ENCODE measurements at regions not wholly inside any gene's neighbourhood (a gene's known extent, or its start where the extent isn't known, plus 50 kb on each side); places are given as distances from the start of the nearest gene placed in this dataset.

DNA sequence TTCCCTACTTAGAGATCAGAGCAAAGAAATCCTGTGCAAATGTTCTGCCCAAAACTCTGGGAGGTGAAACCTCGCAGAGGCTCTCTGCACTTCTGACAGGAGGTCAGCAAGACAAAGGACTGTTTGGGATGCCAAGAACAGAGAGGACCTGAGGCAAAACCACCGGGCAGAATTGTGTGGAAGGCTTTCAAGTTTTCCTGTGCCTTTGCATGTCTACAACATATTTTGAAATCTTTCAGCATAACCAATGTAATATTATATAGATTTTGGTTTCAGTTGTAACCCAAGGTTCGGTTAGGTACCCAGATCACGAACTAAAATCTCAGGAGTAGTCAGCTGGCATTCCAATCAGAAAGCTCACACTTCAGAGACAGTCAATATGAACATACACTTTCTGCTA lies 99.4 kb upstream of the PLEKHA5 start:
- H3K9me2 ChIP-seq (replicated peaks; ENCODE audit: low read length) = no peaks in the 10 kb centered on the region
- ChIA-PET POLR2A (ENCODE audit: unreplicated experiment) (no interaction called here), CTCF (no interaction called here)
- H3F3A ChIP-seq (ENCODE audit: low read length, unreplicated experiment) = no peaks in the 10 kb centered on the region
- H4K20me1 ChIP-seq (ENCODE audit: low read length) = no peaks in the 10 kb centered on the region
- ATAC-seq = no peak
- peak overlapping the region; percentile 40; the same call in 1 of the 2 replicates for H2AFZ ChIP-seq (ENCODE audit: low read length)
- peak overlapping the region; percentile 85 for H3K27ac ChIP-seq (ENCODE audit: low read length)
- no peaks in the 10 kb centered on the region for H3K27me3 ChIP-seq (ENCODE audit: low read length)
- no peaks in the 10 kb centered on the region; the same call in 1 of the 2 replicates for H3K36me3 ChIP-seq (ENCODE audit: low read depth, low read length)
- no peaks in the 10 kb centered on the region for H3K9me3 ChIP-seq (ENCODE audit: low read length)
- H3K4me2 ChIP-seq (ENCODE audit: low read length) = peak overlapping the region; percentile 73
- intact Hi-C loops (cut with micrococcal nuclease) = no loop called here
- H3K9ac ChIP-seq (ENCODE audit: low read length) = no peak overlapping the region; the same call in 1 of the 2 replicates
- TF ChIP-seq EZH2phosphoT487 (IDR thresholded peaks at IDR 0.05; ENCODE audit: borderline replicate concordance, low read length) (no peak), EZH2 (IDR thresholded peaks at IDR 0.05; ENCODE audit: low read length, unreplicated experiment) (no peak)
- TF ChIP-seq, protein P1, sequence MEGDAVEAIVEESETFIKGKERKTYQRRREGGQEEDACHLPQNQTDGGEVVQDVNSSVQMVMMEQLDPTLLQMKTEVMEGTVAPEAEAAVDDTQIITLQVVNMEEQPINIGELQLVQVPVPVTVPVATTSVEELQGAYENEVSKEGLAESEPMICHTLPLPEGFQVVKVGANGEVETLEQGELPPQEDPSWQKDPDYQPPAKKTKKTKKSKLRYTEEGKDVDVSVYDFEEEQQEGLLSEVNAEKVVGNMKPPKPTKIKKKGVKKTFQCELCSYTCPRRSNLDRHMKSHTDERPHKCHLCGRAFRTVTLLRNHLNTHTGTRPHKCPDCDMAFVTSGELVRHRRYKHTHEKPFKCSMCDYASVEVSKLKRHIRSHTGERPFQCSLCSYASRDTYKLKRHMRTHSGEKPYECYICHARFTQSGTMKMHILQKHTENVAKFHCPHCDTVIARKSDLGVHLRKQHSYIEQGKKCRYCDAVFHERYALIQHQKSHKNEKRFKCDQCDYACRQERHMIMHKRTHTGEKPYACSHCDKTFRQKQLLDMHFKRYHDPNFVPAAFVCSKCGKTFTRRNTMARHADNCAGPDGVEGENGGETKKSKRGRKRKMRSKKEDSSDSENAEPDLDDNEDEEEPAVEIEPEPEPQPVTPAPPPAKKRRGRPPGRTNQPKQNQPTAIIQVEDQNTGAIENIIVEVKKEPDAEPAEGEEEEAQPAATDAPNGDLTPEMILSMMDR (conservative IDR thresholded peaks at IDR 0.05; ENCODE audit: low read depth, low read length) = no peak
- no TSS peak for BruUV-seq (replicated peaks)
- no peak overlapping the region for H3K4me3 ChIP-seq (ENCODE audit: low read length)
- H3K79me2 ChIP-seq (ENCODE audit: low read length) = no peaks in the 10 kb centered on the region
- DNase-seq = peak; percentile 18
- peaks cover 26% of the 10 kb centered on the region for H3K4me1 ChIP-seq (ENCODE audit: insufficient read depth, low read length)

DNA sequence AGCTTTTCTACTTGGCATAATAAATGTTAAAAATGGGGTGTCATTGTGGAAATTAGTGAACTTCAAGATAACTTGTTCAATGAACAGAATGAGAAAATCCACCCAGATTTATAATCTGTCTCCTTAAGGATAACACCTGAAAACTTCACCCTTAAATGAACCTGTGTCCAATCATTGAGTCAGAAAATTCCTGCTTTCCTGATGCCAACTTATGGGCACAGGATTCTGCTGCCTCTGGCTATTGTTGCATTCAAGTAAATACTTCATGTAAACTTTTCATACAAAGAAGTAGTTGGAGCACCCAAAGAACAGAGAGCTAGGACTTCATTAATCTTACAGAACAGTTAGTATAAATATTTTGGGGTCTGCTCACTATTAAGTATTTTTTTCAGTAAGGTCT lies 98.9 kb upstream of the PLEKHA5 start:
- H3K4me1 ChIP-seq (ENCODE audit: insufficient read depth, low read length) = peaks cover 26% of the 10 kb centered on the region
- no peaks in the 10 kb centered on the region for H3K79me2 ChIP-seq (ENCODE audit: low read length)
- H3K27ac ChIP-seq (ENCODE audit: low read length) = peak overlapping the region; percentile 85
- peak overlapping the region; percentile 73 for H3K4me2 ChIP-seq (ENCODE audit: low read length)
- TF ChIP-seq EZH2 (IDR thresholded peaks at IDR 0.05; ENCODE audit: low read length, unreplicated experiment) (no peak), EZH2phosphoT487 (IDR thresholded peaks at IDR 0.05; ENCODE audit: borderline replicate concordance, low read length) (no peak)
- TF ChIP-seq, protein P1 (conservative IDR thresholded peaks at IDR 0.05; ENCODE audit: low read depth, low read length) = no peak
- DNase-seq = peak; percentile 44
- H3K27me3 ChIP-seq (ENCODE audit: low read length) = no peaks in the 10 kb centered on the region
- H2AFZ ChIP-seq (ENCODE audit: low read length) = peak overlapping the region; percentile 40; the same call in 1 of the 2 replicates
- CTCF ChIA-PET = no interaction called here
- ATAC-seq = peak; percentile 13; the same call in 1 of the 2 replicates
- intact Hi-C loops (cut with micrococcal nuclease) = no loop called here
- H3K36me3 ChIP-seq (ENCODE audit: low read depth, low read length) = no peaks in the 10 kb centered on the region; the same call in 1 of the 2 replicates
- no peak overlapping the region; the same call in 1 of the 2 replicates for H3K9ac ChIP-seq (ENCODE audit: low read length)
- H3K4me3 ChIP-seq (ENCODE audit: low read length) = peak overlapping the region; percentile 25; the same call in 1 of the 2 replicates
- H4K20me1 ChIP-seq (ENCODE audit: low read length) = no peaks in the 10 kb centered on the region
- H3K9me3 ChIP-seq (ENCODE audit: low read length) = no peaks in the 10 kb centered on the region
- BruUV-seq (replicated peaks) = no TSS peak
- no peaks in the 10 kb centered on the region for H3K9me2 ChIP-seq (replicated peaks; ENCODE audit: low read length)
- POLR2A ChIA-PET (ENCODE audit: unreplicated experiment) = no interaction called here
- no peaks in the 10 kb centered on the region for H3F3A ChIP-seq (ENCODE audit: low read length, unreplicated experiment)

DNA sequence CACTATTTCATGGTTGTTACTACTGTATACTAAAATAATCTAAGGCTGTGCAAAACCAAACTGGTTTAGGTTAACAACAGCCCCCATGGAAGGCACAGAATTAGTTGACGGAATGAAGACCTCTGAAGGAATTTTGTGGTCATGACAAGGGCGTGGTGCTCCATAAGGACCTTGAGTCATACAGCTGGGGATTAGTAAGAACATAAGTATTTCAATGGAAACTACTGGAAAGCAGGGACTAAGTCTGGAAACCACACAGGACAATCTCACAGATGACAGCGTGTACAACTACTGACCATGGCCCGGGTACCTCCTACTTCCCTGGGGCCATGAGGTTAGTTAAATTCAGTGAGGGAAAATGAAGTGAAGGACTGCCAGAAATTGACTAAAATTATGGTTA lies 98.5 kb upstream of the PLEKHA5 start:
- H3K27ac ChIP-seq (ENCODE audit: low read length) = peak overlapping the region; percentile 85
- POLR2A ChIA-PET (ENCODE audit: unreplicated experiment) = no interaction called here
- TF ChIP-seq EZH2 (IDR thresholded peaks at IDR 0.05; ENCODE audit: low read length, unreplicated experiment) = no peak
- TF ChIP-seq, protein P1 (conservative IDR thresholded peaks at IDR 0.05; ENCODE audit: low read depth, low read length) = no peak
- no peak for TF ChIP-seq EZH2phosphoT487 (IDR thresholded peaks at IDR 0.05; ENCODE audit: borderline replicate concordance, low read length)
- DNase-seq (peak; percentile 90), ATAC-seq (peak; percentile 97)
- no peaks in the 10 kb centered on the region for H4K20me1 ChIP-seq (ENCODE audit: low read length)
- H3K36me3 ChIP-seq (ENCODE audit: low read depth, low read length) = no peaks in the 10 kb centered on the region; the same call in 1 of the 2 replicates
- H3K4me3 ChIP-seq (ENCODE audit: low read length) = peak overlapping the region; percentile 25; the same call in 1 of the 2 replicates
- intact Hi-C loops (cut with micrococcal nuclease) = no loop called here
- CTCF ChIA-PET = no interaction called here
- no peaks in the 10 kb centered on the region for H3K27me3 ChIP-seq (ENCODE audit: low read length)
- no peaks in the 10 kb centered on the region for H3K79me2 ChIP-seq (ENCODE audit: low read length)
- no peaks in the 10 kb centered on the region for H3K9me2 ChIP-seq (replicated peaks; ENCODE audit: low read length)
- no TSS peak for BruUV-seq (replicated peaks)
- no peaks in the 10 kb centered on the region for H3F3A ChIP-seq (ENCODE audit: low read length, unreplicated experiment)
- no peak overlapping the region; the same call in 1 of the 2 replicates for H3K9ac ChIP-seq (ENCODE audit: low read length)
- peak overlapping the region; percentile 73 for H3K4me2 ChIP-seq (ENCODE audit: low read length)
- H3K4me1 ChIP-seq (ENCODE audit: insufficient read depth, low read length) = peaks cover 22% of the 10 kb centered on the region
- no peaks in the 10 kb centered on the region for H3K9me3 ChIP-seq (ENCODE audit: low read length)
- no peak overlapping the region for H2AFZ ChIP-seq (ENCODE audit: low read length)

Data from PC-3 (cell line).